ENCODE measurements at regions not wholly inside any gene's neighbourhood (a gene's known extent, or its start where the extent isn't known, plus 50 kb on each side); places are given as distances from the start of the nearest gene placed in this dataset.

- TF ChIP-seq CTCF (IDR thresholded peaks at IDR 0.05) = no peak
- no peak for TF ChIP-seq POLR2A (IDR thresholded peaks at IDR 0.05)
- no peak for TF ChIP-seq POLR2AphosphoS5 (IDR thresholded peaks at IDR 0.05)
Observed at GRCh38 chr11:43222215-43222614, 89.6 kb upstream of the API5 start.
